Lower leg skin (tissue), 4 donors: ENCODE measurements at regions not wholly inside any gene's neighbourhood (a gene's known extent, or its start where the extent isn't known, plus 50 kb on each side); places are given as distances from the start of the nearest gene placed in this dataset.
A peak's percentile ranks its signal among the peaks of the same experiment; 100 is the strongest.

Source experiments
- DNase-seq, 2 donors: peaks; one replicate each; pipeline ENCODE4 v3.0.0-alpha.2; 2019; ENCODE audit warnings: low spot score in 2 of 2
- H3K4me3 ChIP-seq: fragments of 200-600 bp; sonication (generic); 2 replicates; pipeline ENCODE4 v1.5.1; 2017; ENCODE audit warnings: mild to moderate bottlenecking, low read depth; ENCODE audit not compliant: poor library complexity, severe bottlenecking
- CTCF ChIP-seq, 3 donors: fragments of 450-650 bp; IDR thresholded peaks; one replicate each; pipeline ENCODE4 v1.5.1; 2016; ENCODE audit warnings: antibody characterized with exemption in 3 of 3, mild to moderate bottlenecking in 3 of 3, moderate library complexity in 2 of 3
- POLR2A ChIP-seq, 2 donors: fragments of 450-650 bp; IDR thresholded peaks; one replicate each; pipeline ENCODE4 v1.6.1; 2016 to 2017; ENCODE audit warnings: antibody characterized with exemption in 2 of 2, mild to moderate bottlenecking in 1 of 2, moderate library complexity in 1 of 2
- WGBS, 2 donors: methylation state at CpG; one replicate each; pipeline ENCODE4 v1.1.5; 2018; 5-methylcytosine and 5-hydroxymethylcytosine counted together
- intact Hi-C: fragments of 100-400 bp; cut with DNase I; formaldehyde crosslinking; loops from one replicate; pipeline ENCODE4 v1.15.0; 2023; ENCODE audit warnings: low total_unique reads

GRCh38 chr5:74371621-74372020, 268.9 kb downstream of the ENC1 start:
- 74 to 78% methylated on average over 5 of the region's 5 CpGs for WGBS, 2 donors
- DNase-seq, result no peak
- intact Hi-C loops, result no loop called here
- TF ChIP-seq CTCF (IDR thresholded peaks at IDR 0.05), result no peak
- H3K4me3 ChIP-seq, result no peak overlapping the region

GRCh38 chr5:74370168-74370567, 270.4 kb downstream of the ENC1 start:
- 22 to 29% methylated on average over 7 of the region's 7 CpGs for WGBS, 2 donors
- peak in 1 of 2 donors; percentile 67 for DNase-seq

GRCh38 chr5:74369173-74369572, 271.4 kb downstream of the ENC1 start:
- intact Hi-C loops, result no loop called here
- DNase-seq, result no peak
- TF ChIP-seq CTCF (IDR thresholded peaks at IDR 0.05) (no peak), POLR2A (IDR thresholded peaks at IDR 0.05) (no peak)
- 86 to 91% methylated on average over 6 of the region's 6 CpGs for WGBS, 2 donors
- H3K4me3 ChIP-seq, result no peak overlapping the region

More at GRCh38 chr5:74370168-74370567, 270.4 kb downstream of the ENC1 start:
- TF ChIP-seq CTCF (IDR thresholded peaks at IDR 0.05) (no peak), POLR2A (IDR thresholded peaks at IDR 0.05) (no peak)
- intact Hi-C loops, result no loop called here
- no peak overlapping the region for H3K4me3 ChIP-seq

GRCh38 chr5:74367934-74368333, 272.6 kb downstream of the ENC1 start:
- DNase-seq, result no peak
- 75 to 82% methylated on average over 4 of the region's 4 CpGs for WGBS, 2 donors
- no peak overlapping the region for H3K4me3 ChIP-seq
- TF ChIP-seq CTCF (IDR thresholded peaks at IDR 0.05) (no peak), POLR2A (IDR thresholded peaks at IDR 0.05) (no peak)
- intact Hi-C loops, result no loop called here

GRCh38 chr5:74367241-74367733, 273.2 kb downstream of the ENC1 start:
- H3K4me3 ChIP-seq, result no peak overlapping the region
- WGBS, 2 donors, result 38 to 50% methylated on average over 4 of the region's 4 CpGs
- TF ChIP-seq CTCF (IDR thresholded peaks at IDR 0.05) (no peak), POLR2A (IDR thresholded peaks at IDR 0.05) (no peak)
- intact Hi-C loops, result no loop called here
- DNase-seq, result no peak

GRCh38 chr5:74365723-74366122, 274.8 kb downstream of the ENC1 start:
- intact Hi-C loops, result no loop called here
- WGBS, 2 donors, result 93 to 100% methylated on average over 1 of the region's 1 CpG
- TF ChIP-seq CTCF (IDR thresholded peaks at IDR 0.05) (no peak), POLR2A (IDR thresholded peaks at IDR 0.05) (no peak)
- DNase-seq, result no peak
- no peak overlapping the region for H3K4me3 ChIP-seq
